ENCODE measurements at regions not wholly inside any gene's neighbourhood (a gene's known extent, or its start where the extent isn't known, plus 50 kb on each side); places are given as distances from the start of the nearest gene placed in this dataset.
"Not testable (repeated sequence)": the region's sequence is repeated elsewhere in the genome, so short reads cannot be mapped to it uniquely, and the experiment has no call there.

DNA sequence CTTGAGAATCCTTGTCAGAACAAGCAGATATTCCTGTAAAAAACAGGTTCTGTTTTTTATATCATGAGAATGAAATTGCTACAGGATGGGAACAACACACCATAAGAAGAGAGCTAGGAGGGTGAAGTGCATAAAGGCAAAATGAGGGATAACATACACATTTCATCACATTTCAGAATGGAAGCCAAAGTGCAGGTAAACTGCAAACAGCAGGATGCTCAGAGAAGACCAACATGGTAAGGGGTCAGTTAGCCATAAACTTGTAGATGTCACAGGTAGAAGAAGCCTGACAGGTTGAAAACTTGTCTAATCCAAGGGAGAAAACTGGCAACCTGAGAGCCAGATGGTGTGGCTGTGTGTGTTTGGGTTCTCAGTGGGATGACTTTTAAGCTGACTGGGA, 88.9 kb upstream of the FAT1 start:
- DNase-seq (ENCODE audit: low spot score): peak; percentile 16
- in situ Hi-C loops (cut with HindIII; ENCODE audit: low sequenced_read_pairs): no loop called here

DNA sequence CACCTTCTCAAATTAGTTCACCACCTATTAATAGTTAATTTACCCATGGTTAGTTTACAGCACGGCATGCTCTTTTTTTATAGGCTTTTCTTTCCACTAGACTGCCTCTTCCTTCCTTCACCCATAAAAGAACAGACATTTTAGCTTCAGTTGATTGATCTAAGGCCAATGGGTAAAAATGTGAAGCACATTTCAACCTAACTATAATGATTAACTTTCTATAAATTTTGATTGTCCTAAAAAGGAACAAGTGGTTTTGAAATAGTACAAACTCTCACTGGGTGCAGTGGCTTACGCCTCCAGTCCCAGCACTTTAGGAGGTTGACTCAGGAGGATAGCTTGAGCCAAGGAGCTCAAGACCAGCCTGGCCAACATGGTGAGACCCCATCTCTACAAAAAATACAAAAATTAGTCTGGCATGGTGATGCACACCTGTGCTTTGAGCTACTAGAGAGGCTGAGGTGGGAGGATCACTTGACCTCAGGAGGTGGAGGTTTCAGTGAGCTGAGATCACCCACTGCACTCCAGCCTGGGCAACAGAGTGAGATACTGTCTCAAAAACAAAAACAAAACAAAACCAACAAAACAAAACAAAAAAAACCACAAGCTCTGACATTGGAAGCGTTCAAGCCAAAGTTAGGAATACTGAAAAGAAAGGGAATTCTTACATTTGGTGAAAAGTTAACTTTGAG, 89.9 kb upstream of the FAT1 start:
- in situ Hi-C loops (cut with HindIII; ENCODE audit: low sequenced_read_pairs): no loop called here

GRCh38 chr4:186814535-186815070, 90.9 kb upstream of the FAT1 start:
- in situ Hi-C loops (cut with HindIII; ENCODE audit: low sequenced_read_pairs): no loop called here
- DNase-seq (ENCODE audit: low spot score): no peak

More for the DNA sequence above, 89.9 kb upstream of the FAT1 start:
- DNase-seq (ENCODE audit: low spot score): no peak

GRCh38 chr4:186819342-186820086, 95.9 kb upstream of the FAT1 start:
- in situ Hi-C loops (cut with HindIII; ENCODE audit: low sequenced_read_pairs): no loop called here
- peak; percentile 92 for DNase-seq (ENCODE audit: low spot score)

DNA sequence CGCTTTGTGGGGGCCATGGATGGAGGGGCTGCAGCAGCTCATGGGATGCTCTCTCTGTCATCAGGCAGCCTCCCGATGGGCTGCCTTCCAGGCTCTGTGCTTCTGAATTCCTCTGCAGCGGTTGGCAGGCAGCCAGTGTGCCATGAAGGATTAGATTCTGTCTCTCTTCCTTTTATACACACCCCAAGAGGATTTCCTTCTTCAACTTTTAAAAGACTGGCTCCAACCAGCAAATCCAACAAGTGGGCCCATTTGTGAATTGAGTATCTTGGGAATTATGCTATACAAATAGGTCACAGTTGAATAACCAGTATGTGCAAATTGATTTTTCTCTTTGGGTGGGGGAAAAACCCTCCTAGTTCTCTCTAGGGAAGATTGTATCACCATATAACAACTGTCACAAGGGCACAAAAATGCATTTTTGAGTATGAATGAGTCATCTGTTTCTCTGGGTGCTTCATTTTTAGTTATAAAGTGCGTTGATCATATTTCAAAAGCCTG, 96.8 kb upstream of the FAT1 start:
- DNase-seq (ENCODE audit: low spot score): peak; percentile 64
- in situ Hi-C loops (cut with HindIII; ENCODE audit: low sequenced_read_pairs): no loop called here

- in situ Hi-C loops (cut with HindIII; ENCODE audit: low sequenced_read_pairs): no loop called here
- peak; percentile 15 for DNase-seq (ENCODE audit: low spot score)
Measured at GRCh38 chr4:186823989-186824388, 100.3 kb upstream of the FAT1 start.

DNA sequence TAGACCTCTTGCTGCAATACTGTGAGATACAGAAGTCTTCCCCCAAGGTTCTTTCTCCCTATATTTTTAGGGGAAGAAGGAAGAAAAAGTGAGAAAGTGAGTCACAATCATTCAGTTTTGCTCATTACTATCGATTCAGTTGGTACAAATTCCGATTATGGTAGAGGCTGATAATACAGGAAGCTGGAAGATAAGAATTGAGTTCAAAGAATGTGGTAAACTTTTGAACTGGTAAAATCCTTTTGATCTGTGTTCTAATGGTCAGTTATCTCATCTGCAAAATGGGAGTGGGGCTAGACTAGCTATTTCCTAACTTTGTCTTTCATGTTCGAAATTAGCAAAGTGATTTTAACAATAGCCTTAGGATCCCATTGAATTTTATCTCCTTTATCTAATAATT, 101.4 kb upstream of the FAT1 start:
- in situ Hi-C loops (cut with HindIII; ENCODE audit: low sequenced_read_pairs): no loop called here

DNA sequence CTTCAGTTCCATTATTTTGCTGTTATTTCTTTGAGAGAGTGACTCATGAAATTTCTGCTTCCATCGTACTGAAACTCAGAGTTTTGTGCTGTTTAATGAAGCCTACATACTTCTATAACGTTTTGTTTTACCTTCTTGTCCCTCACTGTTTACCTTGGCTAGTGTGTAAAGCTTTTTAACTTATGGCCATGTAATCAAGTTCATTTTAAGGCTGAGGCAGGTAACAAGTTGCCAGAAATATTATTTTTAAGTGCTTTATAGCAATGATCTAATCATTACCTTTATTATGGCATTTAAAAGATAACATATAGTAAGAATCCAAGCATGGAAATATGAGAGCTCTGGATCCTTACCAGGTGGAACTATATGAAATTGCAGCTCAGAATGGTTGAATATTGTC, 102.3 kb upstream of the FAT1 start:
- DNase-seq (ENCODE audit: low spot score): no peak
- in situ Hi-C loops (cut with HindIII; ENCODE audit: low sequenced_read_pairs): no loop called here

More for the DNA sequence above, 101.4 kb upstream of the FAT1 start:
- no peak for DNase-seq (ENCODE audit: low spot score)

GRCh38 chr4:186826846-186827533, 103.3 kb upstream of the FAT1 start:
- no peak for DNase-seq (ENCODE audit: low spot score)
- in situ Hi-C loops (cut with HindIII; ENCODE audit: low sequenced_read_pairs): no loop called here

GRCh38 chr4:186827534-186827897, 103.9 kb upstream of the FAT1 start:
- in situ Hi-C loops (cut with HindIII; ENCODE audit: low sequenced_read_pairs): no loop called here
- DNase-seq (ENCODE audit: low spot score): no peak

DNA sequence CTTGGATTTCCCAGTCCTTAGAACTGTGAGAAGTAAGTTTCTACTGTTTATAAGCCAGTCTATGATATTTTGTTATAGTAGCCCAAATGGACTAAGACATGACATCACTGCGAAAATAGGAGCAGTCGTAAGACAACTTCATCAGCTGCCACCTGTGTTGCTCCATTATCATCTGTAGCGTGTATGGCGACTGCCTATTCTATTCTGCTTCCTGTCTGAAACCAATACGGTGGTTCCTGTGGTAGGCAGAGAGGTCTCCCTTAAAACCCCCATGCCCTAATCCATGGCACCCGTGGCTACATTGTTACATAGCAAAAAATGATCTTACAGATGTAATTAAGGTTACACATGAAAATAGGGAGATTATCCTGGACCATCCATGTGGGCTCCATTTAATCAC, 105.4 kb upstream of the FAT1 start:
- in situ Hi-C loops (cut with HindIII; ENCODE audit: low sequenced_read_pairs): no loop called here
- no peak for DNase-seq (ENCODE audit: low spot score)

DNA sequence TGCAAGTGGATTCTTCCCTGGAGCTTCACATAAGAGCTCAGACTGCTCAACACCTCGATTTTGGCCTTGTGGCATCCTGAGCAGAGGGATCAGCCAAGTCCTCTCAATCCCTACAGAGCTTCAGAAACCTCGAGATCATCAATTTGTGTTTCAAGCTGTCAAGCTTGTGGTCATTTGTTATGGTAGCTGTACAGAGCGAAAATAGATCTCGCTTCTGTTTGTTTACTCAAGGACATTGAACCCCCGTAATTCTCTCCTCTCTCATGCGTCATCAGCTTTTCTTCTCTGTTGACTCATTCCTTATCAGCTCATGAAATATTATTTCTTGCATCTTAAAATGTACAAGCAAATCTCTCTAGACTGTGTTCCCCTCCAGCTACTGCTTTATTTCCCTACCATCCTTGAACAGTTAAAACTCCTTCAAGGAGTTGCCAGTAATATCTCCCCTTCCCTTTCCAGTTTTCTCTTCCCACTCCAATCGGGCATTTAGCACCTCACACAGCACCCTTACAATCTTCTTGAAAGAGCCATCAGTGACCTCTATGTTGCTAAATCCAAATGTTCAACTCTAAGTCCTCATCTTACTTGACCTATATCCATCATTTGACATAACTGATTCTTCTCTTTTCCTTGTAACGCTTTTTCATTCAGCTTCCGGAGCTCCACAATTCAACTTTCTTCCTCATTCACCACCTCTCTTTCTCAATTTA, 106.2 kb upstream of the FAT1 start:
- in situ Hi-C loops (cut with HindIII; ENCODE audit: low sequenced_read_pairs): no loop called here
- no peak for DNase-seq (ENCODE audit: low spot score)

DNA sequence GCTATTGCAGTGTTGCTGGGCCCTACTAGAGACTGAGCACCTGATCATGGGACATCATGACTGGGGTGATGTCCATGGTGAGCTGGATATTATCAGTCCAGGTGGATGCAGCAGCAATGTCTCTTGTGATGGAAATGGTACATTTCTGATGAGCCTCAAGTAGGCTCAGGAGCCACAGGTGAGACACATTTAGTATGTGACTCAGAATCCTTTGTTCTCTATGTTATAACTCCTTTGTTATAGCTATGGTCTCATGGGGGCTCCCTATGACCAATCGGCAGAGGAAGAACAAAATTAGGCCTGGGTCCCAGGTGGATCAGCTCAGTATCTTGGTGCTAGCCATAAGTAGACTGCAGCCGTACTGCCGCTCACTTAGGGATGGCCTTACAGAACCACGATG, 107.9 kb upstream of the FAT1 start:
- in situ Hi-C loops (cut with HindIII; ENCODE audit: low sequenced_read_pairs): no loop called here
- DNase-seq (ENCODE audit: low spot score): no peak

- DNase-seq (ENCODE audit: low spot score): no peak
- in situ Hi-C loops (cut with HindIII; ENCODE audit: low sequenced_read_pairs): no loop called here
Measured at GRCh38 chr4:186832906-186833305, 109.2 kb upstream of the FAT1 start.

- DNase-seq (ENCODE audit: low spot score); in situ Hi-C loops (cut with HindIII; ENCODE audit: low sequenced_read_pairs): not testable (repeated sequence)
Measured at GRCh38 chr4:186837463-186837862, 113.8 kb upstream of the FAT1 start.

GRCh38 chr4:186838295-186838694, 114.6 kb upstream of the FAT1 start:
- in situ Hi-C loops (cut with HindIII; ENCODE audit: low sequenced_read_pairs): no loop called here
- no peak for DNase-seq (ENCODE audit: low spot score)

GRCh38 chr4:186839122-186840037, 115.7 kb upstream of the FAT1 start:
- in situ Hi-C loops (cut with HindIII; ENCODE audit: low sequenced_read_pairs): no loop called here
- no peak for DNase-seq (ENCODE audit: low spot score)

- DNase-seq (ENCODE audit: low spot score): no peak
- in situ Hi-C loops (cut with HindIII; ENCODE audit: low sequenced_read_pairs): no loop called here
Measured at GRCh38 chr4:186840222-186840701, 116.6 kb upstream of the FAT1 start.
